ENCODE measurements at regions not wholly inside any gene's neighbourhood (a gene's known extent, or its start where the extent isn't known, plus 50 kb on each side); places are given as distances from the start of the nearest gene placed in this dataset.

- ChIA-PET POLR2A (ENCODE audit: unreplicated experiment) (no interaction called here), CTCF (no interaction called here)
- Histone ChIP-seq H3K9me3 (ENCODE audit: low read length) (no peaks in the 10 kb centered on the region), H3K9me2 (replicated peaks; ENCODE audit: low read length) (no peaks in the 10 kb centered on the region), H3F3A (ENCODE audit: low read length, unreplicated experiment) (no peaks in the 10 kb centered on the region), H3K27me3 (ENCODE audit: low read length) (no peaks in the 10 kb centered on the region), H3K9ac (ENCODE audit: low read length) (no peak overlapping the region), H4K20me1 (ENCODE audit: low read length) (no peaks in the 10 kb centered on the region), H3K4me2 (ENCODE audit: low read length) (no peak overlapping the region), H3K79me2 (ENCODE audit: low read length) (no peaks in the 10 kb centered on the region), H3K36me3 (ENCODE audit: low read depth, low read length) (no peaks in the 10 kb centered on the region), H2AFZ (ENCODE audit: low read length) (no peak overlapping the region), H3K4me3 (ENCODE audit: low read length) (no peak overlapping the region), H3K4me1 (ENCODE audit: insufficient read depth, low read length) (no peaks in the 10 kb centered on the region), H3K27ac (ENCODE audit: low read length) (no peak overlapping the region)
- ATAC-seq: no peak
- intact Hi-C loops (cut with micrococcal nuclease): no loop called here
- no TSS peak for BruUV-seq (replicated peaks)
- TF ChIP-seq EZH2 (IDR thresholded peaks at IDR 0.05; ENCODE audit: low read length, unreplicated experiment) (no peak), CTCF (conservative IDR thresholded peaks at IDR 0.05; ENCODE audit: low read depth, low read length) (no peak), EZH2phosphoT487 (IDR thresholded peaks at IDR 0.05; ENCODE audit: borderline replicate concordance, low read length) (no peak)
- DNase-seq: no peak
Observed at GRCh38 chr9:129558551-129559505, 62.1 kb downstream of the C9orf50 start.

- no peaks in the 10 kb centered on the region for H3K79me2 ChIP-seq (ENCODE audit: low read length)
- POLR2A ChIA-PET (ENCODE audit: unreplicated experiment): no interaction called here
- no TSS peak for BruUV-seq (replicated peaks)
- no peaks in the 10 kb centered on the region for H3F3A ChIP-seq (ENCODE audit: low read length, unreplicated experiment)
- TF ChIP-seq EZH2phosphoT487 (IDR thresholded peaks at IDR 0.05; ENCODE audit: borderline replicate concordance, low read length) (no peak), CTCF (conservative IDR thresholded peaks at IDR 0.05; ENCODE audit: low read depth, low read length) (no peak), EZH2 (IDR thresholded peaks at IDR 0.05; ENCODE audit: low read length, unreplicated experiment) (no peak)
- H3K9ac ChIP-seq (ENCODE audit: low read length): no peak overlapping the region
- no peak overlapping the region for H3K4me2 ChIP-seq (ENCODE audit: low read length)
- no peak for ATAC-seq
- no peaks in the 10 kb centered on the region for H3K9me2 ChIP-seq (replicated peaks; ENCODE audit: low read length)
- no peaks in the 10 kb centered on the region for H3K36me3 ChIP-seq (ENCODE audit: low read depth, low read length)
- intact Hi-C loops (cut with micrococcal nuclease): no loop called here
- H2AFZ ChIP-seq (ENCODE audit: low read length): no peak overlapping the region
- H3K27me3 ChIP-seq (ENCODE audit: low read length): no peaks in the 10 kb centered on the region
- H3K9me3 ChIP-seq (ENCODE audit: low read length): no peaks in the 10 kb centered on the region
- no peak for DNase-seq
- CTCF ChIA-PET: no interaction called here
- H3K4me1 ChIP-seq (ENCODE audit: insufficient read depth, low read length): no peaks in the 10 kb centered on the region
- no peaks in the 10 kb centered on the region for H4K20me1 ChIP-seq (ENCODE audit: low read length)
- no peak overlapping the region for H3K4me3 ChIP-seq (ENCODE audit: low read length)
- H3K27ac ChIP-seq (ENCODE audit: low read length): no peak overlapping the region
Observed at GRCh38 chr9:129558063-129558550, 62.8 kb downstream of the C9orf50 start.

All from PC-3 (cell line).